ENCODE measurements at regions not wholly inside any gene's neighbourhood (a gene's known extent, or its start where the extent isn't known, plus 50 kb on each side); places are given as distances from the start of the nearest gene placed in this dataset.

- TF ChIP-seq EZH2phosphoT487 (IDR thresholded peaks at IDR 0.05; ENCODE audit: low read depth): no peak
- TF ChIP-seq CTCF (IDR thresholded peaks at IDR 0.05; ENCODE audit: low read depth, low read length): no peak
- H3K36me3 ChIP-seq (replicated peaks; ENCODE audit: low read depth, low read length): no peaks in the 10 kb centered on the region
- no peaks in the 10 kb centered on the region for H4K20me1 ChIP-seq (ENCODE audit: insufficient read depth, low read length)
- H3K4me2 ChIP-seq (ENCODE audit: low read length): no peak overlapping the region
- no peaks in the 10 kb centered on the region for H3K4me1 ChIP-seq (ENCODE audit: low read length)
- no peaks in the 10 kb centered on the region for H3K79me2 ChIP-seq (ENCODE audit: low read length)
- no peak overlapping the region for H2AFZ ChIP-seq (ENCODE audit: low read depth, low read length)
- no peak overlapping the region for H3K9ac ChIP-seq (ENCODE audit: low read length)
- H3K9me3 ChIP-seq (ENCODE audit: insufficient read depth, low read length): no peaks in the 10 kb centered on the region
- no peak overlapping the region for H3K4me3 ChIP-seq (ENCODE audit: low read length)
- no peaks in the 10 kb centered on the region for H3K27me3 ChIP-seq (ENCODE audit: low read depth, low read length)
- H3K27ac ChIP-seq (ENCODE audit: low read length): no peak overlapping the region
Measured at GRCh38 chr17:15130426-15130825, 134.7 kb downstream of the PMP22 start.

- no peak overlapping the region for H3K4me2 ChIP-seq (ENCODE audit: low read length)
- no peak overlapping the region for H3K27ac ChIP-seq (ENCODE audit: low read length)
- H3K4me1 ChIP-seq (ENCODE audit: low read length): no peaks in the 10 kb centered on the region
- no peaks in the 10 kb centered on the region for H3K36me3 ChIP-seq (replicated peaks; ENCODE audit: low read depth, low read length)
- no peak overlapping the region for H3K4me3 ChIP-seq (ENCODE audit: low read length)
- H2AFZ ChIP-seq (ENCODE audit: low read depth, low read length): no peak overlapping the region
- H3K79me2 ChIP-seq (ENCODE audit: low read length): no peaks in the 10 kb centered on the region
- H4K20me1 ChIP-seq (ENCODE audit: insufficient read depth, low read length): no peaks in the 10 kb centered on the region
- TF ChIP-seq EZH2phosphoT487 (IDR thresholded peaks at IDR 0.05; ENCODE audit: low read depth): no peak
- TF ChIP-seq CTCF (IDR thresholded peaks at IDR 0.05; ENCODE audit: low read depth, low read length): no peak
- H3K27me3 ChIP-seq (ENCODE audit: low read depth, low read length): no peaks in the 10 kb centered on the region
- H3K9ac ChIP-seq (ENCODE audit: low read length): no peak overlapping the region
- no peaks in the 10 kb centered on the region for H3K9me3 ChIP-seq (ENCODE audit: insufficient read depth, low read length)
Measured at GRCh38 chr17:15129986-15130385, 135.1 kb downstream of the PMP22 start.

GRCh38 chr17:15124746-15125145 lies 140.4 kb downstream of the PMP22 start:
- Histone ChIP-seq H3K27me3 (ENCODE audit: low read depth, low read length) (no peaks in the 10 kb centered on the region), H3K9me3 (ENCODE audit: insufficient read depth, low read length) (no peaks in the 10 kb centered on the region), H4K20me1 (ENCODE audit: insufficient read depth, low read length) (no peaks in the 10 kb centered on the region), H3K36me3 (replicated peaks; ENCODE audit: low read depth, low read length) (no peaks in the 10 kb centered on the region), H3K27ac (ENCODE audit: low read length) (no peak overlapping the region), H3K9ac (ENCODE audit: low read length) (no peak overlapping the region), H3K79me2 (ENCODE audit: low read length) (no peaks in the 10 kb centered on the region), H2AFZ (ENCODE audit: low read depth, low read length) (no peak overlapping the region), H3K4me1 (ENCODE audit: low read length) (no peaks in the 10 kb centered on the region), H3K4me2 (ENCODE audit: low read length) (no peak overlapping the region), H3K4me3 (ENCODE audit: low read length) (no peak overlapping the region)
- TF ChIP-seq EZH2phosphoT487 (IDR thresholded peaks at IDR 0.05; ENCODE audit: low read depth): no peak
- no peak for TF ChIP-seq CTCF (IDR thresholded peaks at IDR 0.05; ENCODE audit: low read depth, low read length)

GRCh38 chr17:15124264-15124595 lies 140.9 kb downstream of the PMP22 start:
- Histone ChIP-seq H3K4me3 (ENCODE audit: low read length) (no peak overlapping the region), H4K20me1 (ENCODE audit: insufficient read depth, low read length) (no peaks in the 10 kb centered on the region), H3K9me3 (ENCODE audit: insufficient read depth, low read length) (no peaks in the 10 kb centered on the region), H3K27ac (ENCODE audit: low read length) (no peak overlapping the region), H3K79me2 (ENCODE audit: low read length) (no peaks in the 10 kb centered on the region), H3K4me2 (ENCODE audit: low read length) (no peak overlapping the region), H3K27me3 (ENCODE audit: low read depth, low read length) (no peaks in the 10 kb centered on the region), H3K36me3 (replicated peaks; ENCODE audit: low read depth, low read length) (no peaks in the 10 kb centered on the region), H2AFZ (ENCODE audit: low read depth, low read length) (no peak overlapping the region), H3K4me1 (ENCODE audit: low read length) (no peaks in the 10 kb centered on the region), H3K9ac (ENCODE audit: low read length) (no peak overlapping the region)
- TF ChIP-seq CTCF (IDR thresholded peaks at IDR 0.05; ENCODE audit: low read depth, low read length): no peak
